IPS DF 4.7 (cell line): ENCODE measurements at regions not wholly inside any gene's neighbourhood (a gene's known extent, or its start where the extent isn't known, plus 50 kb on each side); places are given as distances from the start of the nearest gene placed in this dataset.

Source experiments
- DNase-seq: peaks from one replicate; pipeline ENCODE4 v3.0.0-alpha.2; 2013; ENCODE audit warnings: low spot score; ENCODE audit errors: extremely low read depth

GRCh38 chr14:100381395-100382105 lies 58.4 kb downstream of the SLC25A47 start:
- no peak for DNase-seq

- no peak for DNase-seq
Observed at GRCh38 chr14:100382106-100382455, 58.9 kb downstream of the SLC25A47 start.

- no peak for DNase-seq
Observed at GRCh38 chr14:100383727-100384158, 60.6 kb downstream of the SLC25A47 start.

- no peak for DNase-seq
Observed at GRCh38 chr14:100384277-100384676, 61.1 kb downstream of the SLC25A47 start.

- no peak for DNase-seq
Observed at GRCh38 chr14:100384819-100385813, 62.0 kb downstream of the SLC25A47 start.

- DNase-seq: no peak
Observed at GRCh38 chr14:100386121-100386520, 63.0 kb downstream of the SLC25A47 start.

- DNase-seq: no peak
Observed at GRCh38 chr14:100386846-100387245, 63.7 kb downstream of the SLC25A47 start.

- no peak for DNase-seq
Observed at GRCh38 chr14:100387450-100387849, 64.3 kb downstream of the SLC25A47 start.

- no peak for DNase-seq
Observed at GRCh38 chr14:100388103-100389054, 65.2 kb downstream of the SLC25A47 start.

- no peak for DNase-seq
Observed at GRCh38 chr14:100389497-100390104, 66.5 kb downstream of the SLC25A47 start.

GRCh38 chr14:100391173-100391572 lies 68.0 kb downstream of the SLC25A47 start:
- no peak for DNase-seq

GRCh38 chr14:100391724-100392123 lies 68.6 kb downstream of the SLC25A47 start:
- DNase-seq: no peak

- DNase-seq: no peak
Observed at GRCh38 chr14:100392356-100392755, 69.2 kb downstream of the SLC25A47 start.

- no peak for DNase-seq
Observed at GRCh38 chr14:100393362-100393761, 70.2 kb downstream of the SLC25A47 start.

- DNase-seq: no peak
Observed at GRCh38 chr14:100393906-100394732, 71.0 kb downstream of the SLC25A47 start.

GRCh38 chr14:100394886-100395672 lies 71.9 kb downstream of the SLC25A47 start:
- no peak for DNase-seq

GRCh38 chr14:100396266-100396795 lies 73.2 kb downstream of the SLC25A47 start:
- no peak for DNase-seq

- no peak for DNase-seq
Observed at GRCh38 chr14:100397005-100397404, 73.9 kb downstream of the SLC25A47 start.

- DNase-seq: no peak
Observed at GRCh38 chr14:100398044-100398443, 74.9 kb downstream of the SLC25A47 start.
